ENCODE measurements at regions not wholly inside any gene's neighbourhood (a gene's known extent, or its start where the extent isn't known, plus 50 kb on each side); places are given as distances from the start of the nearest gene placed in this dataset.

- H3K4me1 ChIP-seq, result no peaks in the 10 kb centered on the region
- H3K27ac ChIP-seq, result no peak overlapping the region
- no peaks in the 10 kb centered on the region for H3K36me3 ChIP-seq
- H3K27me3 ChIP-seq, result no peaks in the 10 kb centered on the region
- peaks cover 14% of the 10 kb centered on the region for H3K9me3 ChIP-seq
- no peak for DNase-seq (ENCODE audit: extremely low spot score in 2 of 2)
- intact Hi-C loops (cut with DNase I), result no loop called here
- H3K4me3 ChIP-seq, result no peak overlapping the region
- TF ChIP-seq, protein P1, sequence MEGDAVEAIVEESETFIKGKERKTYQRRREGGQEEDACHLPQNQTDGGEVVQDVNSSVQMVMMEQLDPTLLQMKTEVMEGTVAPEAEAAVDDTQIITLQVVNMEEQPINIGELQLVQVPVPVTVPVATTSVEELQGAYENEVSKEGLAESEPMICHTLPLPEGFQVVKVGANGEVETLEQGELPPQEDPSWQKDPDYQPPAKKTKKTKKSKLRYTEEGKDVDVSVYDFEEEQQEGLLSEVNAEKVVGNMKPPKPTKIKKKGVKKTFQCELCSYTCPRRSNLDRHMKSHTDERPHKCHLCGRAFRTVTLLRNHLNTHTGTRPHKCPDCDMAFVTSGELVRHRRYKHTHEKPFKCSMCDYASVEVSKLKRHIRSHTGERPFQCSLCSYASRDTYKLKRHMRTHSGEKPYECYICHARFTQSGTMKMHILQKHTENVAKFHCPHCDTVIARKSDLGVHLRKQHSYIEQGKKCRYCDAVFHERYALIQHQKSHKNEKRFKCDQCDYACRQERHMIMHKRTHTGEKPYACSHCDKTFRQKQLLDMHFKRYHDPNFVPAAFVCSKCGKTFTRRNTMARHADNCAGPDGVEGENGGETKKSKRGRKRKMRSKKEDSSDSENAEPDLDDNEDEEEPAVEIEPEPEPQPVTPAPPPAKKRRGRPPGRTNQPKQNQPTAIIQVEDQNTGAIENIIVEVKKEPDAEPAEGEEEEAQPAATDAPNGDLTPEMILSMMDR (IDR thresholded peaks at IDR 0.05), result no peak
- no peak for TF ChIP-seq POLR2A (IDR thresholded peaks at IDR 0.05)
- no peak for TF ChIP-seq POLR2AphosphoS5 (IDR thresholded peaks at IDR 0.05; ENCODE audit: insufficient read depth in 1 of 2, low read depth in 1 of 2)
Measured at GRCh38 chr19:30183807-30184490, 188.2 kb upstream of the ZNF536 start.

DNA sequence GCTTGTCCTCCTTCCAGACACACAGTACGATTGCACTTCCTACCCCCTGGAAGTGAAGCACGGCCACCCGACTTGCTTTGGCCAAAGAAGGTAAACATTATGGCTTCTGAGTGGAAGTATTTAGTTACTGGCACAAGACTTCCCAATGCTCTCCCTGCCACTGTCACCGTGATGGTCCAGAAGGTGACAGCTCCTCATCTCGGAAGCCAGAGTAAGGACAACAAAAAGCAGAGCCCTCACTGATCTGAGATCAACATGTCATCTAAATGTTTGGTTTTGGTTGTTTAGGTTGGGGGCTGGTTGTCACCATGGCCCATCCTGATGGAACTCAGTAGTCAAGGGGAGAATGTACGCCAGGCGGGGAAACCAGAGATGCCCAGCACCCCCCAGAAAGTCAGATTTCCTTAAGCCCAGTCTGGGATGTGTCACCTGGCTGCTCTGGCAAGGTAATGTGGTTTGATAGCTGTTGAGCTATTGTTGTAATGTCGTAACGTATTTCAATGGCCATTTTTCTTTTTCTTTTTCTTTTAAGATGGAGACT is 170.1 kb upstream of the ZNF536 start:
- peak; percentile 52 for DNase-seq (ENCODE audit: extremely low spot score in 2 of 2)
- Histone ChIP-seq H3K27ac (no peak overlapping the region), H3K9me3 (no peaks in the 10 kb centered on the region), H3K4me1 (no peaks in the 10 kb centered on the region), H3K4me3 (no peak overlapping the region), H3K36me3 (no peaks in the 10 kb centered on the region), H3K27me3 (no peaks in the 10 kb centered on the region)
- TF ChIP-seq, protein P1 (IDR thresholded peaks at IDR 0.05), result no peak
- no peak for TF ChIP-seq POLR2A (IDR thresholded peaks at IDR 0.05)
- no peak for TF ChIP-seq POLR2AphosphoS5 (IDR thresholded peaks at IDR 0.05; ENCODE audit: insufficient read depth in 1 of 2, low read depth in 1 of 2)
- intact Hi-C loops (cut with DNase I), result no loop called here

DNA sequence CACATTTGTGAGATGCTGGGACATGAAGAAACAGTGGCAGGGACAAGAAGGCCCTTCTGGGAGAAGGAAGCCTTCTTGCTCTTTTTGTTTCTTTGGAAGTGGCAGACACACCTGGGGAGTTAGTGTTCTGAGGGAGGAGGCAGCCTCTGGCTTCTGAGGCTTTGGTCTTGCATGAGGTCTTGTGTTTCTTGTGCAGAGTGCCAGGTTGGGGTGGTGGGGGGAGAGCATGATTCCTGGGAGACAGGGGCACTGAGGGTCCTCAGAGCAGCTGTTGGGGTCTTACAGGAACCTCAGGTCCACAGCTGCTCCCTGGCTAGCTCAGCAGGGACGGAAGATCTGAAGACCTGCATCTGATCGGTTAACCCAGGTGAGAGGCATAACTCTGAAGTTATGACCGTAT is 167.5 kb upstream of the ZNF536 start:
- H3K27me3 ChIP-seq, result no peaks in the 10 kb centered on the region
- peak; percentile 49 to 60 for DNase-seq (ENCODE audit: extremely low spot score in 2 of 2)
- intact Hi-C loops (cut with DNase I), result no loop called here
- H3K4me1 ChIP-seq, result no peaks in the 10 kb centered on the region
- TF ChIP-seq POLR2AphosphoS5 (IDR thresholded peaks at IDR 0.05; ENCODE audit: insufficient read depth in 1 of 2, low read depth in 1 of 2) (no peak), POLR2A (IDR thresholded peaks at IDR 0.05) (no peak)
- TF ChIP-seq, protein P1 (IDR thresholded peaks at IDR 0.05), result no peak
- no peaks in the 10 kb centered on the region for H3K36me3 ChIP-seq
- no peak overlapping the region for H3K27ac ChIP-seq
- H3K4me3 ChIP-seq, result no peak overlapping the region
- no peaks in the 10 kb centered on the region for H3K9me3 ChIP-seq

DNA sequence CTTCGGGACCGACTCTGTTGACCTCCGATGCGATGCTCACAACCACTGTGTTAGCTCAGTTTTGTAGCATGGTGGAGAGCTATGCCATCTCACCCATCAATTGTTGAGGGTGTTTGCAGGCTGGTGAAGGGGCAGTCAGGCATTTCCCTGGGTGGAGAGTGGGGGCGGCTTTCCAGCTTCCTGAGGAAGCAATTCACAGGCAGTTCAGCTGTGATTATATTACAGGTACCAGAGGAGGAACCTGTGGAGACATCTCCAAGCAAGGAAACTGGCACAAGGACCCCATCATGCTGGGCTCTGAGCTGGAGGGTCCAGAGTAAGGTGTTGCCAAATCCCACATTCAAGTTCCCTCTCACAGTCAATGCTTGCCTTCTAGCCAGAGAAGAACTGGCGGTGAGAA is 166.0 kb upstream of the ZNF536 start:
- no peaks in the 10 kb centered on the region for H3K4me1 ChIP-seq

More for the DNA sequence above, 166.0 kb upstream of the ZNF536 start:
- intact Hi-C loops (cut with DNase I), result no loop called here
- no peaks in the 10 kb centered on the region for H3K36me3 ChIP-seq
- TF ChIP-seq, protein P1 (IDR thresholded peaks at IDR 0.05), result no peak
- TF ChIP-seq POLR2A (IDR thresholded peaks at IDR 0.05) (no peak), POLR2AphosphoS5 (IDR thresholded peaks at IDR 0.05; ENCODE audit: insufficient read depth in 1 of 2, low read depth in 1 of 2) (no peak)
- no peak overlapping the region for H3K4me3 ChIP-seq
- no peaks in the 10 kb centered on the region for H3K9me3 ChIP-seq
- DNase-seq (ENCODE audit: extremely low spot score in 2 of 2), result peak; percentile 34 to 56
- H3K27ac ChIP-seq, result no peak overlapping the region
- H3K27me3 ChIP-seq, result no peaks in the 10 kb centered on the region
